MV-4-11 (cell line): ENCODE measurements at regions not wholly inside any gene's neighbourhood (a gene's known extent, or its start where the extent isn't known, plus 50 kb on each side); places are given as distances from the start of the nearest gene placed in this dataset.

Source experiments
- DNase-seq: peaks from one replicate; lab custom pipeline; 2025; lab: John Stamatoyannopoulos, UW

DNA sequence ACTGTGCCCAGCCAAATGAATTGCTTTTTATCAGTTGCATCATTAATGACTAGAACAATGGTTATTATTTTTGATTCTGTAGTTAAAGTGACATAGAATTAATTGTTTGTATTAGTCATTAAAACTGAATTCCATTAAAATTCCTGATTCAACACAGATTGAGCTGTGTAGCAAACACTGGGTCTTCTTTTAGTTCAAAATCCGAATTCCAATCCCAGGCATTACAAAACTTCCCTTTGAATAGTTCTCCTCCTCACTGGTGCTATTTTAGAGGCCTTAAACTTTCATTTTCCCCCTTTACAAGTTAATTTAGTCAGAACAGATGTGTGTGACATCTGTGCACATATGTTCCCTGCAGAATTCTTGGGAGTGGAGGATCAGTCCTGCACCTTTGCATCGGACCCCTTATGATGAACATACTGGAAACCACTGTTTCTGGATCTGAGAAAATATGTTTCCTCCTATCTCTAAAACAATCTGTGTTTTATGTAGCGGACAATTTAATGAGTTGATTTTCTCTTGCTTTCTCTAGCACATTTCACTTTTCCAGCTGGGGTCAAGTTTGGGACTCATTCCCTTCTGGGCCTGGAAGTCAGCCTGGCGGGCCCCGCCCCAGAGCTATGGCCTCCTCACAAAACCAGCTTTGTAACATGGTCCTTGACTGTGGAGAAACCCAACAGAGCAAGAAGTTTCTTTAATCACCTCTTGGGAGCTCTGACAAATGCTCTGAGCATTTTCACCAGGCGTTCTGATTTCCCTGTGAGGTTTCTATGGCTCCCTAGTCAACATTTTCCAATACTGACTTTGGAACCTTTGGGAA lies 87.9 kb upstream of the MAMDC2 start:
- DNase-seq = no peak

DNA sequence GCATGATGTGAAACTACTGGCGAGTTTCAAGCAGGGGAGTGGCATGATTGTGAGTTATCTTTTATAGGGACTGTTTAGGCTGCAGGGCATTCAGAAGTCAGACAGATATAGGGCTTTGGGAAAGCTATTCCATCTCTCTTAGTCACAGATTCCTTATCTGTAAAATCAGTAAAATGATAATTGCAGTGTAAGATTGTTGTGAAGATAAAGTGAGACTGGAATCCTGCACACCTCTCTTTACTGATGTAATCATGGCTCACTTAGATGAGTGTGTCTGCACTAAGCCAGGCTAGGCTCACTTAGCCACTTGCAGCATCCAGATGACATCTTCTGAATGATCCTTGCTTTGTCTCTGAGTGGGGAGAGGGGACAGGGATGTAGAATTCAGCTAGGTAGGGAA lies 81.8 kb upstream of the MAMDC2 start:
- DNase-seq = no peak

DNA sequence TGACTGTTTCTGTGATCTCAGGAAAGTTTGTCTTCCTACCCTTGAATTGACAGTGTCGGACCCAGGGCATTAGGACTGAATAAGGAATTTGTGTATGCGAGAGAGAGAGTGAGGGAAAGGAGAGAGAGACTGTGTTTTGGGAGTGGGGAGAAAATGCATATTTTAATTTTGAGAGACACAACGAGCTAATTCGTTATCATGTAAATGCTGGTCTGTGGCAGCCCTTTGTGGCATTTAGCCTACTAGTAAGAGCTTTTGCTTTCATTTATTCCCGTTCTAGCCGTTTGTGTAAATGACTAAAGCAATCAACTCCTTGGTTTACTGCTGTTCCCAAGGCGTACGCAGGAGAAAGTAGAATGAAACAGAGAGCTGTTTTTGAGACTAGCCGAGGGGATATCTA lies 79.8 kb upstream of the MAMDC2 start:
- DNase-seq = no peak

DNA sequence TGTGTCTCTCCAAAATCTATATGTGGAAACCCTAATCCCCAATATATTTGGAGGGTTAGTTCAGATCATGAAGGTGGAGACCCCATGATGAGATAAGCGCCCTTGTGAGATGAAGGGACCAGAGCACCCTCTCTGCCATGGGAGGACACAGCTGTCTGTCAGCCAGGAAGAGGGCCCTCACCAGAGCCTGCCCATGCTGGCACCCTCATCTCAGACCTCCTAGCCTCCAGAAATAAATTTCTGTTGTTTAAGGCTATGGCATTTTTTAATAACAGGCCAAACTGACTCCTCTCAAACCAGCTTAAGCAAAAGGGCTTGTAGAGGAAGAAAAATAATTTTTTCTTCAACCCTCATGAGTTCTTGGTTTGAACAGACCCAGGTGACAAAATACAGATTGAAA lies 79.2 kb upstream of the MAMDC2 start:
- no peak for DNase-seq

GRCh38 chr9:69965416-69966145 lies 78.1 kb upstream of the MAMDC2 start:
- DNase-seq = no peak

GRCh38 chr9:69967344-69967743 lies 76.3 kb upstream of the MAMDC2 start:
- no peak for DNase-seq

DNA sequence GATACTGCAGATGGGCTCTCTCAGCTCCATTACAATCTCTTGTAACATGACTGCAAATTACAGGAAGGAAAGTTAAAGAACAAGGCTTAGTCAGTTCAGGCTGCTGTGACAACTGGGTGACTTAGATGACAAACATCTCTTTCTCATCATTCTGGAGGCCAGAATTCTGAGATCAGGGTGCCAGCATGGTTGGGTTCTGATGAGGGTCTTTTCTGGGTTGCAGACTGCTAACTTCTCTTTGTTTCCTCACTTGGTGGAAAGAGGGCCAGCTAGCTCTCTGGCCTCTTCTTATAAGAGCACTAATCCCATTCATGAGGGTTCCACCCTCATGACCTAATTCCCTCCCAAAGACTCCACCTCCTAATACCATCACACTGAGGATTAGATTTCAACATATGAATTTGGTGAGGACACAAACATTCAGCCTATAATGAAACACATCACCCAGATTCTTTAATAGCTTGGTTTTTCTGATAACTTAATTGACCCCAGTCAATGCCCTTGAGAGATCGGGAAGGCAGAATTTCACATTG lies 73.6 kb upstream of the MAMDC2 start:
- DNase-seq = no peak

- DNase-seq = peak; percentile 26
These were observed 71.8 kb upstream of the MAMDC2 start for GRCh38 chr9:69971643-69972449.

DNA sequence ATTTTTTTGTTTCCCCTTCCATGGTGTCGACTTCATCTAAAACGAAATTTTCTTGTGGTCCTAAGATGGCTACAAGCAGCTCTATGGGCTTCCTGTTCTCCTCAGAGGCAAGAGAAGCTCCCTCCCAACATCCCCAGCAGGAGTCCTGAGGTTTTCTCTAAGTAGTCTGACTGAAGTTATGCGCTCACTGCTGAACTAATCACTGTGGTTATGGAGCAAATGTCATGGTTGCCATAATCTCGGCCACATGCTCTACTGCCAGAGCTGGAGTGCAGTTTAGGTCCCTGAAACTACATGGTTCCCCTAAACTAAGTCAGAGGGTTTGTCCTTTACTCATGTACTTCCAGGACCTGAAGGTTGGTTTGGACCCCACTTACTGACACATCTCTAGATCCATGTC lies 68.0 kb upstream of the MAMDC2 start:
- DNase-seq = peak; percentile 83

DNA sequence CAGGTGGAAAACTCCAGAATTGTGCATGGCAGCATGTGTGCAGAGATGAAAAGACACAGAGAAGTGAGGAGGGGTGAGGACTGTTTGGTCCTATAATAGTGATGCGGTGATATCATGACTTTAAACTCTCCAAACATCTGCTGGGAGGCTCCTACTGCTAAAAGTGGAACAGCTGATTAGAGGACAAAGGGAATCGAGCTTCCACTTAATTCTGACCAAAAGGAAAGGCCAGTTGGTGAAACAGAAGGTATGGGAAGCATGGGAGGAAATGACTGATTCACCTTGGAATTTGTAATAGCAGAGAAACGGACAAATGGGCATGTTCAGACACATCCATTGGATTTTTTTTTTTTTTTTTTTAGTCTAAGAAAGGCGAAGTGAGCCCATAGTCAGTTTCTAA lies 67.5 kb upstream of the MAMDC2 start:
- no peak for DNase-seq

DNA sequence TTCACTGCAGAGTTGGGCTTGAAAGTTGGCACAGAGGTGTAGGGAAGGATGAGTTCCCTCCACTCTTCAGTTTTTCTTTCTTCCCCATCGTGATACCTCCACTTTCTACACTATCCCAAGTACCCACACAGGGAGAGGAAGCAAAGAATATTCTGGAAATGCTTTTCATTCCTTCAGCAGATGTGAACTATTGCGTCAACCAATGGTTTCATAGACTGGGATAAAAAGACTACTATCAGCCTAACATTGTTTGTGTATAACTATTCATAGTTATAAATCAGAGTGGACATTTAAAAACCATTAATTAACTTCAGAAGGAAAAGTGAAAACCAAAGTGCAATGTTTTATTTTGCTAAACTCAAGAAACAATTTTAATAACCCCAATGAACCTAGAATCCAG lies 63.6 kb upstream of the MAMDC2 start:
- no peak for DNase-seq

- no peak for DNase-seq
These were observed 63.1 kb upstream of the MAMDC2 start for GRCh38 chr9:69980591-69980990.

- DNase-seq = no peak
These were observed 61.8 kb upstream of the MAMDC2 start for GRCh38 chr9:69981686-69982445.

DNA sequence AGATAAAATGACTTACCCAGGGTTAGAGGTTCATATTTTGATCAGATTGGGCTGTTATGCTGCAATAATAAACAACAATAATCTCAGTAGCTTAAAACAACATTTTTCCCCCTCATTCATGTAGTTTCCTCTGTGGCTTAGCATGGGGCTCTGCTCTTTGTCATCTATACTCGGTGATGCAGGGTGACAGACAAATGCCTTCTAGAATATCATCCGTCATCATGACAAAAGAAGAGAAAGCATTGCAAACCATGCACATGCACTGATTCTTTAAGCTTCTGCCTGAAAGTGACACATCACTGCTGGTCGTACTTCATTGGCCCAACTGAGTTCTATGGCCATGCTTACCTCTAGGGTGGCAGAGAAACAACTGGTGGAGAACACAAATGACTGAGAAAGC lies 58.8 kb upstream of the MAMDC2 start:
- DNase-seq = no peak

- no peak for DNase-seq
These were observed 57.7 kb upstream of the MAMDC2 start for GRCh38 chr9:69985971-69986370.

DNA sequence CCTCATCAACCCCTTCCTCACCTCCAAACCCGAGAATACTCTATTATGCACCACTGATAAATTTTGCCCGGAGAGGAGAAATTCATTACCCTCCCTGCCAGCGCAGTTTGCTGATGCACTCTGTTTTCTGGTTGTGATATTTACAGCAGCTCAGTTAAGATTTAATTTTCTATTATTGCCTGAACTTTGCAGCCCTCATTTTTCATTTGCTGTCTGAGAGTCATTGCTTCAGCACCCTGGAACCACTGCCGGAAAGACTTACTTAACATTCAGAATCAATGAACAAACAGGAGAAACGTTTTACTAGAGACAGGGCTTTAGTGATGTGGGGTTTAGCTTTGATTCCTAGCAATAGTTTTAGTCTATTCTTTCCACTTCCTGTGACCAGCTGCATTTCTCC lies 56.7 kb upstream of the MAMDC2 start:
- no peak for DNase-seq

- DNase-seq = no peak
These were observed 56.2 kb upstream of the MAMDC2 start for GRCh38 chr9:69987457-69987856.

DNA sequence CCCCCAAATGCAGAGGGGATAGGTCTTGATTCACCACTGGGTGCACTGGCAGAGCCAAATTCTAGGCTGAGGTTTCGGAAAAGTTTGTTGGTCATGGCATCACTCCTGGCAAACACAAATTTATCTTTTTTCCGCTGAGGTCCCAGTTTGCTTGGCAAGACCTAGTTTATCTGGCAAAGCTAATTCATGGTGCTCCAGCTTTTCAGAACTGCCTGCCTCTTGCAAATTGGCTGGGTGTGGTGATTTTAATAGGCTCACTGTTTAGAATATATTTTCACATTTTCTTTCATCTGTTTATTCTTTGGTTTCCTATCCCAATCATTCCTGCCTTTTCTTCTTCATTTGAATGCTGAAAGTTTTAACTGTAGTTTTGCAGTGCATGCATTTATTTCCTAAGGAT lies 50.5 kb upstream of the MAMDC2 start:
- no peak for DNase-seq
